ENCODE measurements at regions not wholly inside any gene's neighbourhood (a gene's known extent, or its start where the extent isn't known, plus 50 kb on each side); places are given as distances from the start of the nearest gene placed in this dataset.

DNA sequence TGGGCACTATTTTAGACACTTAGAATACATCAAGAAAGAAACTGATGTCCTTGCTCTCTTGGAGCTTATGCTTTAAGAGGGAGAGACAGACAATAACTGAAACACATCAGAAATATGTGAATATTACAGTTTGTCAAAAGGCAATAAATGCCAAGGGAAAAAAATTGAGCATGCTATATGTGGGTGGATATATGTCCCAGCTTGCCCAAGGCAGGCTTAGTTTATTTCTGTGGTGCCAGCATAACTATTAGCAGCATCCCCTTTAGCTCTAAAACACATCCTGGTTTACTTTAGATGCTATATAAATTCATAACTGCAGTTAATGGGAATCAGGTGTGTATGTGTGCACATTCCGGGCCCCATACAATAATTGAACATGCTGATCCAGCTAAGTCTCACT, 191.2 kb upstream of the PDZRN3 start:
- TF ChIP-seq CTCF (IDR thresholded peaks at IDR 0.05), result no peak
- no peak for TF ChIP-seq POLR2A (IDR thresholded peaks at IDR 0.05)

Measured in vagina (tissue), 2 donors.